ENCODE measurements at regions not wholly inside any gene's neighbourhood (a gene's known extent, or its start where the extent isn't known, plus 50 kb on each side); places are given as distances from the start of the nearest gene placed in this dataset.

DNA sequence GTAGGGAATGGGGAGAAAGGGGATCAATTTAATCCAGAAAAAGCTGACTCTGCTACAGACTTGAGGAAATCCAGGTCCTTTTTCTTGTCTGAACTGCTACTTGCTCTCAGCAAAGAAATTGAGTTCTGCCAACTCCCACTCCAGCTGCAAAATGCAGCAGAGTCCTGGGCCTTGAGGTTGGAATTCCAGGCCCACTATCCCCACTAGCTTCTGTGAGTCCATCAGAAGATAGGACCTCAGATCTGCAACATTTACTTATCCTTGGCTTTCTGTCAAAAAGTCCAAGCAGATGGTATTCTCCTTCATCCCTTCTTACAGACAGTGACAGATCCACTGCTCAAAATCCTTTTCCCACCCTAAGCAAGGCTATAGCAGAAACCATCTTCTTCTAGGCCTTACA, 219.2 kb downstream of the ARHGAP12 start:
- DNase-seq (ENCODE audit: low read depth in 2 of 2) = no peak

DNA sequence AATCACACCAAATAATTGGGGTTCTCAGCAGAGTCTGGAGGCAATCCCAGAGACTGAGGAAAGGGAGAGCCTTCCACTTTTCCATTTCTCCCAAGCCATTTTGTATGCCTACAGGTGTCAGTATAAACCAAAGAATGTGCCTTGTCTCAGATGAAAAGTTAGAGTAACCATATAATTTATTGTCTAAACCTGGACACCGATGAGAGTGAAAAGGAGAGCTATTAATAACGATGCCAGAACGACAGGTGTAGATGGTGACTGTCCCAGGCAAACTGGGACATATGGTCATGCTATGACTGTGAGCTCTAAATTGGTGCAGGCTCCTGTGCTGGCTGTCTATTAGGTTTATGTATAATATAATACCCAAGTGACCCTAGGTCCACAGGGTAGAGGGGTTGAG, 219.6 kb downstream of the ARHGAP12 start:
- no peak for DNase-seq (ENCODE audit: low read depth in 2 of 2)

DNA sequence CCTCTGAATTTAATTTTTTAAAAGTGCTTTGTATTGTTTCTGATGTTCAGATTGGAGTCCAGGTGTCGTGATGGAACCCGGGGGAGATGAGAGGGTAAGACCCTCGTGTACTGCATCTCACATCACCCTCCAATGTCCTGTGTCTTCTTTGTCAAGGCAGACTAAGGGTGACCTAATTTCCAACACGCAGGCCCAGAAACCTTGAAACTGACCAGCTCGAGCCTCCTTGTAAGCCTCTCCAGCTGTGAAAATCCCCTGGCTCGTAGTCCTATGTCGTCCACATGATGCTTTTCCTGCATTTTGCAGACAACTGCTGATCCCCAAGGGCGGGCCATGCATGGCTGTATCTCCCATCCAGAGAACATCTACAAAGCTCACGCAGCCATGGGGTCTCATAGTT, 220.2 kb downstream of the ARHGAP12 start:
- DNase-seq (ENCODE audit: low read depth in 2 of 2) = no peak

DNA sequence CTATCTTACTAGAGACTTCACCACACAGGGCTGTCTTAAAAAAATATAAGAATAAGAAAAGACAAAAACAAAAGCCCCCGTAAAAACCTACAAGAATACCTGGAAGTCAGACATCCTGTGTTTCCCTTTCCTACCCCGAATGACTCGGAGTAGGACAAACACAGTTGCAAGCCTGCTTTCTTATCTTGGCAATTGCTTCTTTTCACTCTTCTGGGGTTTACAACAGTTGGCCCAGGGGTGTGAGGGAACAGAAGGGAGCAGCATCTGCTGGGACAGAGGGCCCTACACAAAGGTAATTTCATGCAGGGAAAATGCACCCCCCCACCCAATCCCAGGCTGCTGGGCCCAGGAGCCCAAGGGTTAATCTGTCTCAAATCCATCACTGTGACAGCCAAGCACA, 220.6 kb downstream of the ARHGAP12 start:
- DNase-seq (ENCODE audit: low read depth in 2 of 2) = no peak

DNA sequence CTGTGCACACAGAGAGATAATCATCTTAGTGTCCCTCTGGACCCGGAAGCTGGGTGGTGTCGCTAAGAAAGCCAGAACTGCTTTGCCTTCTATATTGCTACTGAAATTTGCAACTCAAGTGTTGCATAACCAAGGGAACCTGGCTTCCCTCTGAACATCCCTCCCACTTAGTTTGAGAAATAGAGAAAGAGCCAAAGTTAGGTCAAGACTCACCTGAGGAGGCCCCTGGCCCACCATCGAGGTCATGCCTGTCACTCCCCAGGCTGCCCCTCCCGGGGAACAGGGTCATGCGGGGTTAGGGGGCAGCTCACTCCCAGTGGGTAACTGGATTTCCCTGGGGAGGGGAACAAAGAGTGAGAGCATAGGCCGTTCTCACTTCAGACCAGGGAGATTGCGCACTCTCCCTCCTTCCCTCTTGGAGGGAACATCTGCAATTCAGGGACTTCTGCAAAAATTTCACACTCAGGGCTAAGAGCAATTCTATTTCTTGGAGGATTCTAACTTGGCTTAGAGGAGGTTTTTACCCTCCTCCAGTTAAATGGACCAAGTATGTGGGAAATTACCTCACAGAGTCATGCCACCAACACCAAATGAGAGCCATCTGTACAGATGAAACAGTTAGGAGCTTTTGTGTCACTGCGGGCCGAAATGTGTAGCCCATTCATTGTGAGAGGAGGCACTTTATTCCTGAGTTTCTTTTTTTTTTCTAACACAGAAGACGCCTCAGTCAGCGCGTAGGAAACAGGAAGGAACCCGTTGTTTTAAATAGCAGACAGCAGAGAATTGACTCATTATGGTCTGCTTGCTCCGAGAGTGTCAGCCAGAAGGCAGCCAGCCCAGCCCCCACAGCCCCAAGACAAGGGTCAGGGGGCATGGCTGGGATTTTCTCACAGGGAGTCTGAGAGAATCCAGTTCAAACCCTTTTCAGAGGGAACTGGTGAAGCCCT, 221.3 kb downstream of the ARHGAP12 start:
- peak; percentile 5 to 33 for DNase-seq (ENCODE audit: low read depth in 2 of 2)

DNA sequence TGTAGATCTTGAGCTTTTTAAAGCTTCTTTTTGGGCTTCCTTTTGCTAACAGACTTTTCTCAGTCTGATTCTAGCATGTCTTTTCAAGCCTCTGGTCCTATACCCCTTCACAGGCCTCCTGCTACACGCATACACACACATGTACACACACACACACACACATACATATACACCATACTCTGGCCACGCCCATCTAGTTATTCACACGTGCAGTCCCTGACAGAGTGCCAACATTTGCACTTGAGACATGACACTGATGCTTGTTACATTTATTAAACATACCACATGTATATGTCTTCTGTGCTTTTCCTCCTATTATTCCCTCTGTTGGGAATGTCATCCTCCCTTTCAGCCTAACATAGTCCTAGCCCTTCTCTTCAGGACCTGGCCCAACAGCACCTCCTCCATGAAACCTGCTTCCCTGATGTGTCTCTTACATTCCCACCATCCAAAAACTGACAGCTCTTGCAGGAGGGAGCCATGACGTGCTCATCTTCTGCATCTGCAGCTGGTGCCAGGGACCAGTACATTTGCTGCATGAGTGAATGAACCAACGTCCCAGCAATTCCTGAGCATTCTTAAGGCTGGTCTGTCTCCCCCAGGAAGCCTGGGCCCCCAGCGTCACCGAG, 222.1 kb downstream of the ARHGAP12 start:
- DNase-seq (ENCODE audit: low read depth in 2 of 2) = no peak

DNA sequence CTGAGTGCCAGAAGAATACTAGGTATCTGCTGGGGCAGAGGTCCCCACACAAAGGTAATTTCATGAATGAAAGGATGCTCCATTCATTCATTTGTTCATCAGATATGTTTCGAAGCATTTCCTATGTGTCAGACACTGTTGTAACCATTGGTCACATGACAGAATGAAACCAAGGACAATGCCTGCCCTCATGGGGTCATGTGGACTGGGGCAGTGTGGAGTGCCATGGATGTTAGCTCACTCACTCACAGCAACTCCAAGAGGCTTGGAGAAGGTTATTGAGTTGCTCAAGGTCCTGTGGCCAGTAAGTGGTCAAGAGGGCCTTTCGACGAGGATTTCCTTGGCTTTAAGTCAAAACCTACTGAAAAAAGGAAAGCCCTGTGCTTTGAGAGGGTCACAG, 223.5 kb downstream of the ARHGAP12 start:
- DNase-seq (ENCODE audit: low read depth in 2 of 2) = no peak

DNA sequence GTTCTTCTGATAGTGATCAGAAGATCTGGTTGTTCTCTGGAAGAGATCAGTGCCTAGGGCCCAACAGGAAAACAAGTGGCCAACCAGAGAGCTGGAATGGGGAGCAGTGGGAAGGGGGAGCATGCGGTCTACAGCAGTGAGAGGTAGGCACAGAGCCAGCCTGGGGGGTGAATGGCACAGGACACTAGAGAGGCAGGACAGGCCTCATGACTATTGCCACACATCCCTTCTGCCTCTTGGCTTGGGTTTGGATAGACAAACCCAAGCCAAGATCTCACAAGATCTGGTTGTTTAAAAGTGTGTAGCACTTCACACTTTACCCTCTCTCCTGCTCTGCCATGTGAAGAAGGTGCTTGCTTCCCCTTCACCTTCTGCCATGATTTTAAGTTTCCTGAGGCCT, 224.4 kb downstream of the ARHGAP12 start:
- DNase-seq (ENCODE audit: low read depth in 2 of 2) = no peak

DNA sequence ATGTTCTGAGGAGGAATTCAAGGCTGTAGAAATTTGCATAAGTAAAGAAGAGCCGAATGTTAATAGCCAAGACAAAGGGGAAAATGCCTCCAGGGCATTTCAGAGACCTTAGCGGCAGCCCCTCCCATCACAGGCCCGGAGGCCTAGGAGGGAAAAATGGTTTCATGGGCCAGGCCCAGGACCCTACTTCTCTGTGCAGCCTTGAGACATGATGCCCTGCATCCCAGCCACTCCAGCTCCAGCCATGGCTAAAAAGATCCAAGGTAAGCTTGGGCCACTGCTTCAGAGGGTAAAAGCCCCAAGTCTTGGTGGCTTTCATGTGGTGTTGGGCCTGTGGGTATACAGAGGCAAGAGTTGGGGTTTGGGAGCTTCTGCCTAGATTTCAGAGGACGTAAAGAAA, 225.7 kb downstream of the ARHGAP12 start:
- no peak for DNase-seq (ENCODE audit: low read depth in 2 of 2)

DNA sequence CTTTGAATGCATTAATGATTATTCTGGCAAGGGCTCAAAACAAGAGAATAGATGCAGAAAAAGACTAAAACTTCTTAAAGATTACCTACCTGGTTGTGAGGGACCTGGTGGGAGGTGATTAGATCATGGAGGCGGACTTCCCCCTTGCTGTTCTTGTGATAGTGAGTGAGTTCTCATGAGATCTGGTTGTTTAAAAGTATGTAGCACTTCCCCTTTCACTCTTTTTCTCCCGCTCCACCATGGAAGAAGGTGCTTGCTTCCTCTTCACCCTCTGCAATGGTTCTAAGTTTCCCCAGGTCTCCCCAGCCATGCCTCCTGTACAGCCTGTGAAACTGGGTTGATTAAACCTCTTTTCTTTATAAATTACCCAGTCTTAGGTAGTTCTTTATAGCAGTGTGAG, 226.6 kb downstream of the ARHGAP12 start:
- DNase-seq (ENCODE audit: low read depth in 2 of 2) = no peak

DNA sequence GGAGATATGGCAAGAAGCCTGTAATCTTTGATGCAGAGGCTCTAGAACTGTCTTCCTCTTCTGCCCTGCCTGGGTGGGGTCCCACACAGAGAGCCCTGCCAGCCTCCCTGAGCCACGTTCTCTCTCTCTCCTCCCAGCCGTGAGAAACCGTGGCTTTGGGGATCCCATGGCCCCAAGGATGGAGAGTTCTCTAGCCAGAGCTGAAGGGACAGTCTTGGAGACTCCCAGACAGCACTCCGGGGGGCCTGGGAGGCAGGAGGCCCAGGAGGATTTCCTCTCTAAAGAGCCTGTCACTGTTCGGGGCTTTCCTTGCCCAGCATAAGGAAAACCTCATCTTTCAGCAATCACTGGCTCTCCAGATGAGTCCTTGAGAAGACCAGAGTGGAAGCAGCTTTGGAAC, 227.1 kb downstream of the ARHGAP12 start:
- DNase-seq (ENCODE audit: low read depth in 2 of 2) = no peak

DNA sequence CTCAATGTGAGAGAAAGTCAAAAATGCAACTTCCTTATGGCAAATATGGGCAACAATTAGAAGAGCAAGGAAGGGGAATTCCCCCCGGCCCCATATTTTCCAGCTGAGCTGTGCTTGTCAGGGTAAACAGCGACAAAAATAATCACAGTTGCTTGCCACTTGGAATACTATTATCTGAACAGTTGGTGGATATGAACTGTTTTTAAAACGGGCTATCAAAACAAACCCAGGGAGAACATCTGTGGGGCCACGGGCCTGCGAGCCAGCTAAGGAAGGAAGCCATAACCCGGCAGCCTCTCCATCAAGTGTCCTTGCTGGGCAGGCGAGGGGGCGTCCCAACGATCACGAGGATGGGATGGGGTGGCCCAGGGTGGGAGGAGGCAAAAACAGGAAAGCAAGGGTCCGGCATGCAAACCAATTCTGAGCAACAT, 228.4 kb downstream of the ARHGAP12 start:
- no peak for DNase-seq (ENCODE audit: low read depth in 2 of 2)

DNA sequence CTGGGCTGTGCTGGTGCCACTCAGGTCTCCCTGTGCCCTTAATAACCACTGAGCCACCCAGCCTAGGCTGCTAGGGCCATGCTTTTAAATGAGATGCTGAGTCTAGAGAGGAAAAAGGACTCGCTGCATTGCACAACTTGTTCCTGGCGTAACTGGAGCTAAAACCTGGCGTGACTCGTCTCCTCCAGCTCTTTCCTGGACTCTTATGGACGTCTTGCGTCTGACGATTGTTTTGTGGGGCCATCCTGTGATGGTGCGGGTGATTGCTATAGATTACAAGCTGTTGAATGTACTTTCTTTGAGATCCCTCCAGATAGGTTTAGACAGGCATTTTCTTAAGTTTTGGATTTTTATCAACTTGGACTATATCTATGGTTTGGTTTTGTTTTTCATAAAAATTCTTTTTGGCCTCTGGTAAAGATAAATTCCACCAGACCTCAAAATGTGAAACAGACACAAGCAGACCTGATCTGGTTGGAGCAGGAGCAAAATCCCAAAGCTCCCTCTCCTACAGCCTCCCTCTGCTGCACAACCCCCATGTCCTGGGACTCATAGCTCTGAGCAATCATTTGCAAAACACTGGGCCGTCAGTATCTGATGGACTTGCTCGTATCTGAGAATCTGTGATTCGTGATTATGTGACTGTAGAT, 230.3 kb downstream of the ARHGAP12 start:
- DNase-seq (ENCODE audit: low read depth in 2 of 2) = no peak

DNA sequence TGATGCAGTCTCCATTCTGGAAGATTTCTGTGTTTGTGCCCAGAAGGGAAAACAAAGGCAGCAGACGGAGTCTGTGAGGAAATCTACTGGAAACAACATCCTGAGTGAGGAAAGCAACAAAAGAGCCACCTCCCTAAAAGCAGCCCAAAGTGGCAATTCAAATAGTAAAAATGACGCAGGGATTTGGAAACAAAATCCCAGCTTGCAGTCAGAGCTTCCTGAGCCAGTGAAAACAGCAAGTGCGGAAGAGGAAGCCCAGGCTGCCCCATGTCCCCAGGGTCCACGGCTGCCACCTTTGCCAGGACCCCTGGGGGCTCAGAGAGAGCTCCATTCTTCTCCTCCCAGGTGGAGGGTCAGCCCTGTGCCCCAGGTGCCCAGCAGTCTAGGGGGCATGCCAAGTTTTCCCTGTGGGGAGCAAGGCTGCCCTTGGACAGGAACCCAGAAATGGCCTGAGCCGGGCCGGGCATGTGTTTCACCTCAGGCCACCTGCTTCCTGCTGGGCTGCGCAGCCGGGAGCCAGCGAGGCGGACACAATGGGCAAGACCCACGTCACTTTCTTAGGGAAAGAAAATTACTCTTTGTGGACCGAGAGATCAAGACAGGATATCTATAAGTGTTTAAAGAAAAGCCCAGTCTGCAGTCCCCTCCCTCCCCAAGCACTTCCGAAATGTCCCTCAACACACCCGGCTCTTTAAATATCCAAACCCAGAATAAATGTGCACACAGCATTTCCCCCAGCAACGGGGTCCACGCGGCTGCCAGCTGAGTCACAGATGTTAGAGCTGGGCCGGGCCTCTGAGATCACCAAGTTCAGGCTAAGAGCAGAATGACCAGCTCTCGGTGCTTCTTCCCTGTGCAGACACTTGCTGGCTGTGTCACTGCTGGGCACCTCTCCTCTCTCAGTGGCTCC, 231.1 kb downstream of the ARHGAP12 start:
- DNase-seq (ENCODE audit: low read depth in 2 of 2) = no peak

DNA sequence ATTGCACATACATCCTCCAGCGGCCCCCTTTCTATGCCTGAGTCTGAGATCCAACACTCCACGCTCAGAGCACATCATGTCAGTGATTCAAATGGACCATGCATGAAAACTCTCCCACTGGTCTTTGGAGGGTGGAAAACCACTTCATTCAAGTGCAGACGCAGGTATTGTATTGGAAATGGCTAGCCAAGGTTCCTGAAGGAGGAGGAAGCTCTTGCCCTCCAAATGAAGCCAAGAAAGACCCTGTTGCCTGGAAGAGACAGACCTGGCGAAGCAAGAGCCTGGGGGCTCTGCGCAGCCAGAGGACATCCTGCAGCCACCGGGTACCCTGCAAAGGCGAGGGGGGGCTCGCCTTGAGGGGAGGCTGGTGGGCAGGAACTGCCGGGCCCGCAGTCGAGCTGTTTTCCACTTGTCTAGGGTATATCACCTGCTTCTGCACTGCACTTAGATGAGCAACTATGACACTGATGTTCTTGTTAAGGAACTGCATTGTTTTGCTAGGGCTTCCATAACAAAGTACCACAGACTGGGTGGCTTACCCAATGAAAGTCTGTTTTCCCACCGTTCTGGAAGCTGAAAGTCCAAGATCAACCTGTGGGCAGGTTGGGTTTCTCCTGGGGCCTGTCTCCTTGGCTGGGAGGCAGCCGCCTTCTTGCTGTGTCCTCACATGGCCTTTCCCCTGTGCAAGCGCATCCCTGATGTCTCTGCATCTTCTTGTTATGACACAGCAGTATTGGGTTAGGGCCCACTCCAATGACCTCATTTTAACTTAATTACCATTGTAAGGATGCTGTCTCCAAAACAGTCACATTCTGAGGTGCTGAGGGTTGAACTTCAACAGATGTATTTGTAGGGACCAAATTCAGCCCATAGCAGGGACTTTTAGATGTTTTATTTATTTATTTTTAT, 233.4 kb downstream of the ARHGAP12 start:
- DNase-seq (ENCODE audit: low read depth in 2 of 2) = no peak

DNA sequence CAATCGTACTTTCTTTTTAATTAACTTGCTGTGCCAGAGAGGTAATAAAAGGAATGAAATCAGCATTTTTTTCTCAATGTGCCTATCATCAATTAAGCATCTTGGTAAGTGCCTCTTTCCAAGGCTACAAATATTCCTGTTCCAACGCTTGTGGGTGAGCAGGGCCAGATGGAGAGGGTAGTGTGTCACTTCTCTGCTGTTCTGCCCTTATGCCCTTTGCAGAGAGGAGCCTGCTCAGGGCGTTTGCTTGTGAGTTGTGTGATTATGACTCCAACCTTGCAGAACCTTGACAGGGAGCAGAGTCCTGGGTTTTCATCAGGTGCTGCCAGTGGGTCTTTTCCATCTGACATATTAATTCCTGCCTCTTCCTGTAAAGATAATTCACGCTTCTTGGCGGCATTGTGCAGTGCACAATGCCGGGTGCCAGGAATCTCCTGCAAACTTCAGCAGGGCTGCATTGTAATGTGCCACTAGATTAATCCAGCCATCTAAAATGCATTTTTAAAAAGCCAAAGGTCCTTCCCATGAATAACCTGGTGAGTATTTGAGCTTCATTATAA, 234.4 kb downstream of the ARHGAP12 start:
- DNase-seq (ENCODE audit: low read depth in 2 of 2) = no peak

DNA sequence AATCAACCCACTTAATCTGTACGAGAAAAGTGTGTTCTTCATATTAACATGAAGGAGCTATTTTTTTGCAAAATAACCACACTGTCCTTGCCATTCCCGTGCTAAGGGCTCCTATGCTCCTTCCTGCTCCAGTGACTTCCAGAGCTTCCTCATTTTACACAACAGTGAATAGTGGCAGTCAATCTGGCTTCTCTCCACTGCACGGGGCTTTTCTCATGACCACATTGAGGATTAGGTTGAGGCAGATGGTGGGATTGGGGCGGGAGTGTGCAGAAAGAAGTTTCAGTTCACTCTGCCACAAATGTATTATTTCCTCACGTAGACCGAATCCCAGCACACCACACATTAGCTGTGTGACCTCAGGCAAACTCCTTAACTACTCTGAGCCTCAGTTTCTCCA, 235.1 kb downstream of the ARHGAP12 start:
- no peak for DNase-seq (ENCODE audit: low read depth in 2 of 2)

DNA sequence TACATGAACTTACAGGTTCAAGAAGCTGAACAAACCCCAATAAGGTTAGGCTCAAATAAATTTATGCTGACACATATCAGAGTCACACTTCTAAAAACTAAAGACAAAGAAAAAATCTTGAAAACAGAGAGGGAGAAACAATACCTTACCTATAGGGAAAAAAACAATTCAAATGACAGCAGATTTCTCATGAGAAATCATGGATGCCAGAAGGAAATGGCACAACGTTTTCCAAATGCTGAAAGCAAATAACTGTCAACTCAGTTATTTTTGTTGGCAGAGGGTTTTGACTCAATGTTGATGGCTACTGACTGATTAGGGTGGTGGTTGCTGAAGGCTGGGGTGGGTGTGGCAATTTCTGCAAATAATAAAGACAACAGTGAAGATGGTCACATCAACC, 239.4 kb downstream of the ARHGAP12 start:
- no peak for DNase-seq (ENCODE audit: low read depth in 2 of 2)

DNA sequence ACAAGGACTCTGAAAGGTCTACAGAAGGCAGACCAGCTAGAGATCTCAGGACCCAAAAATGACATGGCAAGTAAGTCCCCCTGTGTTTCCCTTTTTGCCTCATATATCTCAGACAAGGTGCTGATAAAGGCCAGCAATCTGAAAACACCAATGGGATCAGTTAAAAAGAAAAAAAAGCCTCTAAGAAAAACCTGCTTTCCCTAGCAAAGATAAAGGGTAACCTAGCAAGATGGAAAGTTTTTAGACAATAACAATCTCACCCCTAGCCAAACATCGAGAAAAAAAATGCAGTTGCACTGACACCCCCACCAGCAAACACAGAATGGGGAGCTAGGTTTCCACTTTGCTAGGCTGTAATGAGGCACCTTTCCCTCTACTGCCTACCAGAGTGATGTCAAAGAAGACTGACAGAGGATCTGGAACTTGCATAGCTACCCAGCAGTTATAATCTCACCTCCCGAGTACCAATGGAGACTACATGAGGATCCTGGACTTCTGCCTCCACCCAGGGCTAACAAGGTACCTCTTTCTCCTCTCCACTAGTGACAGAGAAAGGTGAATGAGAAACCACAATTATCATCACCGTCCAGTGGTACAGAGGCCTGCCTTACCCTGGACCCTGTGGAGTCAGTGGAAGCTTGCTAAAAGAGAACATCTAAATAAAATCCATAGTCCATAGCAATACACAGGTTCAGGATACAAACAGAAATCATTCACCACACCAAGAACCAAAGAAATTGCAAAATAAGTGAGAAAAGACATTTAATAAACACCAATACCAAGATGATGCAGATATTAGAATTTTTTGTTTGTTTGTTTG, 240.8 kb downstream of the ARHGAP12 start:
- DNase-seq (ENCODE audit: low read depth in 2 of 2) = no peak
